Right atrium auricular region (tissue), 2 donors: ENCODE measurements at regions not wholly inside any gene's neighbourhood (a gene's known extent, or its start where the extent isn't known, plus 50 kb on each side); places are given as distances from the start of the nearest gene placed in this dataset.

Source experiments
- DNase-seq: peaks from one replicate; pipeline ENCODE4 v3.0.0-alpha.2; 2019; ENCODE audit warnings: low spot score
- H3K27ac ChIP-seq, 2 donors: fragments of 200-600 bp; sonication (generic); 1 replicate in 1 of 2; 2 replicates in 1 of 2; pipeline ENCODE4 v1.5.1; 2016 to 2019
- H3K27me3 ChIP-seq, 2 donors: fragments of 200-600 bp; sonication (generic); one replicate each; pipeline versions ENCODE4 v1.5.1 to v1.6.0; 2017 to 2019
- H3K36me3 ChIP-seq: fragments of 200-600 bp; sonication (generic); one replicate; pipeline ENCODE4 v1.5.1; 2016
- H3K4me1 ChIP-seq, 2 donors: fragments of 200-600 bp; sonication (generic); one replicate each; pipeline versions ENCODE4 v1.5.1 to v1.6.0; 2017 to 2019
- H3K4me3 ChIP-seq, 2 donors: fragments of 200-600 bp; sonication (generic); 1 replicate in 1 of 2; 2 replicates in 1 of 2; pipeline ENCODE4 v1.5.1; 2017 to 2019; ENCODE audit warnings: mild to moderate bottlenecking in 1 of 2, moderate library complexity in 1 of 2
- H3K9me3 ChIP-seq, 2 donors: fragments of 200-600 bp; sonication (generic); one replicate each; pipeline ENCODE4 v1.5.1; 2019
- CTCF ChIP-seq, 2 donors: fragments of 200-600 bp; sonication (generic); IDR thresholded peaks; one replicate each; pipeline ENCODE4 v1.5.1; 2019; ENCODE audit warnings: antibody characterized with exemption in 2 of 2

- TF ChIP-seq CTCF (IDR thresholded peaks at IDR 0.05), result no peak
- no peaks in the 10 kb centered on the region for H3K36me3 ChIP-seq
Observed at GRCh38 chr14:85313560-85314207, 216.3 kb upstream of the FLRT2 start.

GRCh38 chr14:85315290-85315689 lies 214.7 kb upstream of the FLRT2 start:
- TF ChIP-seq CTCF (IDR thresholded peaks at IDR 0.05), result no peak
- Histone ChIP-seq H3K27ac (no peak overlapping the region), H3K4me3 (no peak overlapping the region), H3K36me3 (no peaks in the 10 kb centered on the region), H3K4me1 (no peaks in the 10 kb centered on the region), H3K9me3 (no peaks in the 10 kb centered on the region), H3K27me3 (no peaks in the 10 kb centered on the region)
- DNase-seq, result no peak

More at GRCh38 chr14:85313560-85314207, 216.3 kb upstream of the FLRT2 start:
- Histone ChIP-seq H3K27ac (no peak overlapping the region), H3K4me3 (no peak overlapping the region), H3K9me3 (no peaks in the 10 kb centered on the region), H3K27me3 (no peaks in the 10 kb centered on the region), H3K4me1 (no peaks in the 10 kb centered on the region)
- no peak for DNase-seq

- Histone ChIP-seq H3K27ac (no peak overlapping the region), H3K27me3 (no peaks in the 10 kb centered on the region), H3K4me1 (no peaks in the 10 kb centered on the region), H3K36me3 (no peaks in the 10 kb centered on the region), H3K4me3 (no peak overlapping the region), H3K9me3 (no peaks in the 10 kb centered on the region)
- TF ChIP-seq CTCF (IDR thresholded peaks at IDR 0.05), result no peak
- DNase-seq, result no peak
Observed at GRCh38 chr14:85315733-85316290, 214.1 kb upstream of the FLRT2 start.

- no peaks in the 10 kb centered on the region for H3K27me3 ChIP-seq
- no peaks in the 10 kb centered on the region for H3K4me1 ChIP-seq
- H3K36me3 ChIP-seq, result no peaks in the 10 kb centered on the region
- no peaks in the 10 kb centered on the region for H3K9me3 ChIP-seq
- no peak for TF ChIP-seq CTCF (IDR thresholded peaks at IDR 0.05)
- no peak for DNase-seq
- no peak overlapping the region for H3K4me3 ChIP-seq
- H3K27ac ChIP-seq, result no peak overlapping the region
Observed at GRCh38 chr14:85316701-85317410, 213.1 kb upstream of the FLRT2 start.

- no peak for TF ChIP-seq CTCF (IDR thresholded peaks at IDR 0.05)
- Histone ChIP-seq H3K4me3 (no peak overlapping the region), H3K27me3 (no peaks in the 10 kb centered on the region), H3K4me1 (no peaks in the 10 kb centered on the region), H3K9me3 (no peaks in the 10 kb centered on the region), H3K36me3 (no peaks in the 10 kb centered on the region), H3K27ac (no peak overlapping the region)
- no peak for DNase-seq
Observed at GRCh38 chr14:85317491-85318021, 212.4 kb upstream of the FLRT2 start.
